ENCODE measurements at regions not wholly inside any gene's neighbourhood (a gene's known extent, or its start where the extent isn't known, plus 50 kb on each side); places are given as distances from the start of the nearest gene placed in this dataset.

DNA sequence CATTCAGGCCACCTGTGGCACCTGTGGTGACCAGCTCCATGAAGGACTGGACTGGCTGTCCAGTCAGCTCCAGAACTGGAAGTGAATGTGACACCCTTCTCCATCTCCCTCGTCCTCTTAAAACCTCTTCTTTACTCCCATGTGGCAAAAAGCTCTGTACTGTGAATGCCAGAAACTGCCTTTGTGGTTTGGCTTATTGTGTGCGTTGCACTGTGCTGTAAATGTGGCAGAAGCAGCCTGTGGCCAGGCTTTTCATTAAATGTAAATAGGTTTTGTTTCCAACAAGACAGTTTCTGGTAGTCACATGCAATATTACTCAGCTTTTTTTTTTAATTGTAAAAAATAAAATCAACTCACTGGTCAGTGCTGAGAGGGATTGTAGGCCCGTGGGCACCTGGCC, 453.7 kb downstream of the ATP23 start:
- no peak overlapping the region for H3K4me3 ChIP-seq (ENCODE audit: insufficient read depth, low read length, poor library complexity, severe bottlenecking)
- H3K4me2 ChIP-seq (ENCODE audit: low read depth, low read length, poor library complexity, severe bottlenecking) = no peak overlapping the region
- no peaks in the 10 kb centered on the region for H3K27me3 ChIP-seq (ENCODE audit: low read length)
- no peak overlapping the region for H2AFZ ChIP-seq (ENCODE audit: low read depth, low read length, severe bottlenecking)
- H4K20me1 ChIP-seq (ENCODE audit: low read depth, low read length) = no peaks in the 10 kb centered on the region
- H3K27ac ChIP-seq (ENCODE audit: low read depth, low read length) = no peak overlapping the region
- no peak overlapping the region for H3K9ac ChIP-seq (ENCODE audit: low read length)
- H3K9me2 ChIP-seq (replicated peaks; ENCODE audit: insufficient read depth, low read length) = no peaks in the 10 kb centered on the region
- H3K79me2 ChIP-seq (ENCODE audit: insufficient read depth, low read length) = no peaks in the 10 kb centered on the region
- H3K9me3 ChIP-seq (ENCODE audit: insufficient read depth, low read length) = no peaks in the 10 kb centered on the region
- H3F3A ChIP-seq (ENCODE audit: insufficient read depth) = no peaks in the 10 kb centered on the region
- TF ChIP-seq EZH2phosphoT487 (conservative IDR thresholded peaks at IDR 0.05; ENCODE audit: low read length) = no peak
- TF ChIP-seq, protein P1, sequence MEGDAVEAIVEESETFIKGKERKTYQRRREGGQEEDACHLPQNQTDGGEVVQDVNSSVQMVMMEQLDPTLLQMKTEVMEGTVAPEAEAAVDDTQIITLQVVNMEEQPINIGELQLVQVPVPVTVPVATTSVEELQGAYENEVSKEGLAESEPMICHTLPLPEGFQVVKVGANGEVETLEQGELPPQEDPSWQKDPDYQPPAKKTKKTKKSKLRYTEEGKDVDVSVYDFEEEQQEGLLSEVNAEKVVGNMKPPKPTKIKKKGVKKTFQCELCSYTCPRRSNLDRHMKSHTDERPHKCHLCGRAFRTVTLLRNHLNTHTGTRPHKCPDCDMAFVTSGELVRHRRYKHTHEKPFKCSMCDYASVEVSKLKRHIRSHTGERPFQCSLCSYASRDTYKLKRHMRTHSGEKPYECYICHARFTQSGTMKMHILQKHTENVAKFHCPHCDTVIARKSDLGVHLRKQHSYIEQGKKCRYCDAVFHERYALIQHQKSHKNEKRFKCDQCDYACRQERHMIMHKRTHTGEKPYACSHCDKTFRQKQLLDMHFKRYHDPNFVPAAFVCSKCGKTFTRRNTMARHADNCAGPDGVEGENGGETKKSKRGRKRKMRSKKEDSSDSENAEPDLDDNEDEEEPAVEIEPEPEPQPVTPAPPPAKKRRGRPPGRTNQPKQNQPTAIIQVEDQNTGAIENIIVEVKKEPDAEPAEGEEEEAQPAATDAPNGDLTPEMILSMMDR (IDR thresholded peaks at IDR 0.05; ENCODE audit: insufficient read depth, low read length, poor library complexity, severe bottlenecking) = no peak
- no peaks in the 10 kb centered on the region for H3K36me3 ChIP-seq (ENCODE audit: low read length)

DNA sequence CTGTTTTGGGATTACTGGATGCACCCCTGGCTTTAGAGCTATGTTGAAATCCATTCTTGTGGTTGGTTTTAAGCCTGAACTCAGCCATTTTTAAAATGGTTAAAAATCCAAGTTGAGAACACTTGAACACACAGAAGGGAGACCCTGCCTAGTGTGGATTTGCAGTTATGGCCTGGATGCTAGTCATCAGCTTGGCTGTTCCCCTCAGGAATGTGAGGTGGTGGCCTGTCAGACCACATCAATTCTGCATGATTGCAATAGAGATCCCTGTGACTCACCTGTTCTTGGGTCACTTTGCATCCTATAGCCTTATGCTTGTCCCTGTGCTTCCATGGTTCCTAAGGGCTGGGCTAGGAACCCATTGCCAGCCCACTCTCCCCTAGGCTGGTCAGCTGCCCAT, 454.1 kb downstream of the ATP23 start:
- H3F3A ChIP-seq (ENCODE audit: insufficient read depth) = no peaks in the 10 kb centered on the region
- no peak overlapping the region for H3K27ac ChIP-seq (ENCODE audit: low read depth, low read length)
- no peaks in the 10 kb centered on the region for H3K9me2 ChIP-seq (replicated peaks; ENCODE audit: insufficient read depth, low read length)
- TF ChIP-seq, protein P1 (IDR thresholded peaks at IDR 0.05; ENCODE audit: insufficient read depth, low read length, poor library complexity, severe bottlenecking) = no peak
- TF ChIP-seq EZH2phosphoT487 (conservative IDR thresholded peaks at IDR 0.05; ENCODE audit: low read length) = no peak
- H3K27me3 ChIP-seq (ENCODE audit: low read length) = no peaks in the 10 kb centered on the region
- no peak overlapping the region for H2AFZ ChIP-seq (ENCODE audit: low read depth, low read length, severe bottlenecking)
- no peaks in the 10 kb centered on the region for H3K36me3 ChIP-seq (ENCODE audit: low read length)
- no peaks in the 10 kb centered on the region for H3K9me3 ChIP-seq (ENCODE audit: insufficient read depth, low read length)
- no peaks in the 10 kb centered on the region for H4K20me1 ChIP-seq (ENCODE audit: low read depth, low read length)
- H3K9ac ChIP-seq (ENCODE audit: low read length) = no peak overlapping the region
- no peaks in the 10 kb centered on the region for H3K79me2 ChIP-seq (ENCODE audit: insufficient read depth, low read length)
- H3K4me3 ChIP-seq (ENCODE audit: insufficient read depth, low read length, poor library complexity, severe bottlenecking) = no peak overlapping the region
- H3K4me2 ChIP-seq (ENCODE audit: low read depth, low read length, poor library complexity, severe bottlenecking) = no peak overlapping the region

DNA sequence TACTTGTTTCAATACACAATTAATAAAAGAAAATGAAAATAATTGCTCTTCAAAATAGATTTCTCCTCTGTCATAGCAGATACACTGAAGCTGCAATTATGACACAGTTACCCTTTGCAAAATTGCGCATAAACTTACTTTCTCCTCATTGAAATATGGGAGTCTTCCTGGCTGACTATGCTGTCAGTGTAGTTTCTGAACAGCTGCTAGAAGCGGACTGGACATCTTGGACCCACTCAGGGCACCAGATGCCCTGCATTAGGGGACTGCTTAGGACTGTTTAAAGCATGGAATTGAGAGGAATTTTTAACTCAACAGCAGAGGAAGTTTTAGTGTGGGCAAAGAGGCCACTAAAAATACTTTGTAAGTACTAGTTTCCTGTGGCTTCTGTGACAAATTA, 454.9 kb downstream of the ATP23 start:
- Histone ChIP-seq H3K79me2 (ENCODE audit: insufficient read depth, low read length) (no peaks in the 10 kb centered on the region), H4K20me1 (ENCODE audit: low read depth, low read length) (no peaks in the 10 kb centered on the region), H2AFZ (ENCODE audit: low read depth, low read length, severe bottlenecking) (no peak overlapping the region), H3K4me2 (ENCODE audit: low read depth, low read length, poor library complexity, severe bottlenecking) (no peak overlapping the region), H3K9ac (ENCODE audit: low read length) (no peak overlapping the region), H3K27me3 (ENCODE audit: low read length) (no peaks in the 10 kb centered on the region), H3K27ac (ENCODE audit: low read depth, low read length) (no peak overlapping the region), H3K4me3 (ENCODE audit: insufficient read depth, low read length, poor library complexity, severe bottlenecking) (no peak overlapping the region), H3K9me3 (ENCODE audit: insufficient read depth, low read length) (no peaks in the 10 kb centered on the region), H3F3A (ENCODE audit: insufficient read depth) (no peaks in the 10 kb centered on the region), H3K9me2 (replicated peaks; ENCODE audit: insufficient read depth, low read length) (no peaks in the 10 kb centered on the region), H3K36me3 (ENCODE audit: low read length) (no peaks in the 10 kb centered on the region)
- TF ChIP-seq, protein P1 (IDR thresholded peaks at IDR 0.05; ENCODE audit: insufficient read depth, low read length, poor library complexity, severe bottlenecking) = no peak
- no peak for TF ChIP-seq EZH2phosphoT487 (conservative IDR thresholded peaks at IDR 0.05; ENCODE audit: low read length)
